ENCODE measurements at regions not wholly inside any gene's neighbourhood (a gene's known extent, or its start where the extent isn't known, plus 50 kb on each side); places are given as distances from the start of the nearest gene placed in this dataset.

- H3K27me3 ChIP-seq = no peaks in the 10 kb centered on the region
- H3K27ac ChIP-seq = no peak overlapping the region
- H3K36me3 ChIP-seq = no peaks in the 10 kb centered on the region
- no peak overlapping the region for H3K4me3 ChIP-seq
- DNase-seq (ENCODE audit: low spot score in 2 of 2) = no peak
- no peak for TF ChIP-seq EP300 (IDR thresholded peaks at IDR 0.05)
- no peak for TF ChIP-seq POLR2A (IDR thresholded peaks at IDR 0.05)
- no peak for TF ChIP-seq POLR2AphosphoS5 (IDR thresholded peaks at IDR 0.05)
- no peak for TF ChIP-seq CTCF (IDR thresholded peaks at IDR 0.05)
- no peaks in the 10 kb centered on the region for H3K4me1 ChIP-seq
- no peaks in the 10 kb centered on the region for H3K9me3 ChIP-seq
Observed at GRCh38 chr3:5321666-5322340, 134.3 kb downstream of the EDEM1 start.

GRCh38 chr3:5324780-5325179 is 137.3 kb downstream of the EDEM1 start:
- H3K4me3 ChIP-seq = no peak overlapping the region
- no peaks in the 10 kb centered on the region for H3K36me3 ChIP-seq
- no peaks in the 10 kb centered on the region for H3K9me3 ChIP-seq
- H3K4me1 ChIP-seq = no peaks in the 10 kb centered on the region
- no peak overlapping the region for H3K27ac ChIP-seq
- TF ChIP-seq POLR2A (IDR thresholded peaks at IDR 0.05) = no peak
- TF ChIP-seq POLR2AphosphoS5 (IDR thresholded peaks at IDR 0.05) = no peak
- no peak for TF ChIP-seq EP300 (IDR thresholded peaks at IDR 0.05)
- no peak for TF ChIP-seq CTCF (IDR thresholded peaks at IDR 0.05)
- DNase-seq (ENCODE audit: low spot score in 2 of 2) = no peak
- WGBS = 62% methylated on average over 4 of the region's 4 CpGs
- no peaks in the 10 kb centered on the region for H3K27me3 ChIP-seq

GRCh38 chr3:5330152-5330810 is 142.8 kb downstream of the EDEM1 start:
- Histone ChIP-seq H3K4me1 (no peaks in the 10 kb centered on the region), H3K9me3 (no peaks in the 10 kb centered on the region), H3K36me3 (no peaks in the 10 kb centered on the region), H3K27ac (no peak overlapping the region), H3K27me3 (no peaks in the 10 kb centered on the region), H3K4me3 (no peak overlapping the region)
- TF ChIP-seq CTCF (IDR thresholded peaks at IDR 0.05) (no peak), POLR2AphosphoS5 (IDR thresholded peaks at IDR 0.05) (no peak), POLR2A (IDR thresholded peaks at IDR 0.05) (no peak), EP300 (IDR thresholded peaks at IDR 0.05) (no peak)
- DNase-seq (ENCODE audit: low spot score in 2 of 2) = no peak
- WGBS = 77% methylated on average over 9 of the region's 9 CpGs

DNA sequence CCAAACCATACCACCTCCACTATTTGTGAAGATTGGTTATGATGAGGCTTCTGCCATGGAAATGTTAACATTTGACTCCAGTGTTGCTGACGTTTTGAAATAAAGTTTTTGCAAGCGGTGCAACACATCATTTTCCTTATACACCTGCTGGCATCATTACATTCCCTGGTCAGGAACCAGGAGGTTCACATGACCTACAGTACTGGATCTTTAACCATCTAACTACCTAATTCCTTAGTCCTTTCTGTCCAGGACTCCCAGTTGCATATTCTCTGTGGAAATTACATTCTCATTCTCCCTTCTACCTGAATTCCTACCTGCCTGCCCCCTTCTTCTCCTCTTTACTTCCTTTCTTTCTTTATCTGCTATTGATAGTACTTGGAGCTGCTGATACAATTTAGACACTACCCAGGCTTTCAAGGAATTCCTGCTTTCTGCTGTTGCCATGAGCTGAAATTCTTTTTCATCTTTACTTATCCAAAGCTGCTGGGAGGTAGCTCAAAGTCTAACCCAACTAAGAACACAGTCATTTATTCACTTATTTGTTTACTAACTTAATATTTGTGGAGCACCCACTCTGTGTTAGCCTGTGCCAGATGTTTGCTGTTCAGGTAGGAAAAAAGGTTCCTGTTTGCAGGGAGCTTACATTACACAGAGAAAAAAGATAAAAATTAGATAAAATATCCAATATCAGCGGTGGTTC is 144.2 kb downstream of the EDEM1 start:
- WGBS = 84% methylated on average over 3 of the region's 3 CpGs

More for the DNA sequence above, 144.2 kb downstream of the EDEM1 start:
- TF ChIP-seq POLR2A (IDR thresholded peaks at IDR 0.05) = no peak
- no peak for TF ChIP-seq POLR2AphosphoS5 (IDR thresholded peaks at IDR 0.05)
- no peak for TF ChIP-seq CTCF (IDR thresholded peaks at IDR 0.05)
- TF ChIP-seq EP300 (IDR thresholded peaks at IDR 0.05) = no peak
- H3K4me3 ChIP-seq = no peak overlapping the region
- H3K27ac ChIP-seq = no peak overlapping the region
- no peaks in the 10 kb centered on the region for H3K4me1 ChIP-seq
- H3K36me3 ChIP-seq = no peaks in the 10 kb centered on the region
- H3K9me3 ChIP-seq = no peaks in the 10 kb centered on the region
- no peaks in the 10 kb centered on the region for H3K27me3 ChIP-seq
- DNase-seq (ENCODE audit: low spot score in 2 of 2) = no peak
